ENCODE measurements at regions not wholly inside any gene's neighbourhood (a gene's known extent, or its start where the extent isn't known, plus 50 kb on each side); places are given as distances from the start of the nearest gene placed in this dataset.

DNA sequence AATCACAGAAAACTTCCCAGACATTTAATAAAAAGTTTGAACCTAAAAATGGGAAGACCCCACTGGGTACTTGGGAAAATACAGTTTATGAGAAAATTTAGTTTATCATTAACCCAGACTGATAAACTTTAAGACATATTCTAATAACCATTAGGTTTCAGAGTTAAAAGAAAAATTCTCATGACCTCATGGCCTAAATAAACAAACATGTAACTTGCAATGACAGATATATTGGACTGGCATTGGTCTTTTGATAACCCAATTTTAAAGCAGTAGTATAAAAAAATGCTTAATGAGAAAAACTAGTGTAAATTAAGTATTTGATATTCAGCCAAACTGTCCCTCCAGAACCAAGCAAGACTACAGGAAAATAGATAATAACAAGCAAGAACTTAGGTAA lies 67.0 kb upstream of the ZNF804B start:
- Histone ChIP-seq H3K4me2 (ENCODE audit: insufficient read depth in 1 of 2, low read depth in 2 of 2, low read length in 2 of 2) (no peak overlapping the region), H3K23ac (ENCODE audit: insufficient read length) (no peak overlapping the region), H3K27me3 (replicated peaks in 1 of 4; ENCODE audit: control insufficient read depth in 3 of 4, extremely low read depth in 1 of 4, insufficient read depth in 3 of 4, low read length in 3 of 4) (no peaks in the 10 kb centered on the region), H4K5ac (ENCODE audit: insufficient read length, low read depth, low read length) (no peak overlapping the region), H3K36me3 (ENCODE audit: control insufficient read depth in 2 of 4, insufficient read depth in 4 of 4, low read length in 3 of 4) (no peaks in the 10 kb centered on the region), H4K91ac (replicated peaks; ENCODE audit: insufficient read length, low read length) (no peak overlapping the region), H3K9ac (replicated peaks in 1 of 4; ENCODE audit: extremely low read depth in 1 of 4, low read depth in 3 of 4, low read length in 3 of 4) (no peak overlapping the region), H2BK12ac (ENCODE audit: low read depth, low read length) (no peak overlapping the region), H4K20me1 (replicated peaks in 1 of 2; ENCODE audit: control insufficient read depth in 1 of 2, insufficient read depth in 2 of 2, low read length in 2 of 2) (no peaks in the 10 kb centered on the region), H3K4me3 (ENCODE audit: extremely low read depth in 1 of 4, insufficient read depth in 2 of 4, low read depth in 3 of 4, low read length in 4 of 4) (no peak overlapping the region), H3K14ac (ENCODE audit: insufficient read length) (no peak overlapping the region), H3K56ac (replicated peaks; ENCODE audit: insufficient read length, low read depth, low read length) (no peak overlapping the region), H3K9me3 (ENCODE audit: insufficient read depth in 2 of 2, low read depth in 1 of 2, low read length in 1 of 2) (no peaks in the 10 kb centered on the region), H3K4ac (replicated peaks; ENCODE audit: insufficient read length, low read depth, low read length) (no peak overlapping the region), H3K79me2 (ENCODE audit: control insufficient read depth in 1 of 2, insufficient read depth in 2 of 2, low read length in 2 of 2) (no peaks in the 10 kb centered on the region), H2AK5ac (ENCODE audit: low read depth, low read length) (no peak overlapping the region), H3K23me2 (ENCODE audit: low read depth, low read length) (no peaks in the 10 kb centered on the region), H3K79me1 (ENCODE audit: low read depth, low read length) (no peaks in the 10 kb centered on the region), H2BK15ac (ENCODE audit: low read length) (no peak overlapping the region), H3K27ac (ENCODE audit: low read depth, low read length) (no peak overlapping the region), H3K18ac (ENCODE audit: extremely low read depth, low read length) (no peak overlapping the region), H2BK5ac (ENCODE audit: low read depth, low read length) (no peak overlapping the region), H3K4me1 (replicated peaks in 1 of 4; ENCODE audit: control insufficient read depth in 3 of 4, insufficient read depth in 4 of 4, low read length in 3 of 4) (no peaks in the 10 kb centered on the region; a peak in 1 of 7 replicates), H2BK120ac (replicated peaks; ENCODE audit: low read depth, low read length) (no peak overlapping the region), H4K8ac (ENCODE audit: extremely low read depth, insufficient read depth, low read length) (no peak overlapping the region), H2AFZ (ENCODE audit: low read length) (no peak overlapping the region), H2BK20ac (ENCODE audit: low read length) (no peak overlapping the region)
- DNase-seq (ENCODE audit: low read depth in 1 of 2, low spot score in 2 of 2) (no peak), FAIRE-seq (no peak)
- ChIA-PET CTCF (ENCODE audit: partially characterized antibody) (no interaction called here), POLR2A (ENCODE audit: partially characterized antibody) (no interaction called here)
- TF ChIP-seq POU5F1 (IDR thresholded peaks at IDR 0.05; ENCODE audit: low read depth, low read length) (no peak), POLR2AphosphoS5 (IDR thresholded peaks at IDR 0.05; ENCODE audit: low read depth, low read length) (no peak), GABPA (IDR thresholded peaks at IDR 0.05; ENCODE audit: borderline replicate concordance, insufficient read depth, low read length) (no peak), RXRA (IDR thresholded peaks at IDR 0.05; ENCODE audit: insufficient read depth, low read depth, low read length) (no peak), KDM4A (IDR thresholded peaks at IDR 0.05; ENCODE audit: low read depth, low read length, severe bottlenecking) (no peak)
